Kidney epithelial cell (primary cell): ENCODE measurements at regions not wholly inside any gene's neighbourhood (a gene's known extent, or its start where the extent isn't known, plus 50 kb on each side); places are given as distances from the start of the nearest gene placed in this dataset.

Experiments
- DNase-seq: peaks from one replicate; pipeline ENCODE4 v3.0.0-alpha.2; 2010; ENCODE audit warnings: low read depth
- H3K27me3 ChIP-seq: 2 replicates; pipeline ENCODE4 v1.6.0; 2011; ENCODE audit warnings: low read length; ENCODE audit not compliant: control insufficient read depth, insufficient read depth
- H3K36me3 ChIP-seq: 2 replicates; pipeline ENCODE4 v1.5.1; 2011; ENCODE audit warnings: low read length; ENCODE audit not compliant: control insufficient read depth, insufficient read depth
- H3K4me3 ChIP-seq: 2 replicates; pipeline ENCODE4 v1.5.1; 2011; ENCODE audit warnings: low read depth, mild to moderate bottlenecking, control low read depth, low read length
- TF ChIP-seq, protein P1 (sequence below): IDR thresholded peaks from 2 replicates; pipeline ENCODE4 v1.5.1; 2011; ENCODE audit warnings: mild to moderate bottlenecking, moderate library complexity, low read length, control low read depth, inconsistent platforms; ENCODE audit not compliant: insufficient read depth, poor library complexity, severe bottlenecking

DNA sequence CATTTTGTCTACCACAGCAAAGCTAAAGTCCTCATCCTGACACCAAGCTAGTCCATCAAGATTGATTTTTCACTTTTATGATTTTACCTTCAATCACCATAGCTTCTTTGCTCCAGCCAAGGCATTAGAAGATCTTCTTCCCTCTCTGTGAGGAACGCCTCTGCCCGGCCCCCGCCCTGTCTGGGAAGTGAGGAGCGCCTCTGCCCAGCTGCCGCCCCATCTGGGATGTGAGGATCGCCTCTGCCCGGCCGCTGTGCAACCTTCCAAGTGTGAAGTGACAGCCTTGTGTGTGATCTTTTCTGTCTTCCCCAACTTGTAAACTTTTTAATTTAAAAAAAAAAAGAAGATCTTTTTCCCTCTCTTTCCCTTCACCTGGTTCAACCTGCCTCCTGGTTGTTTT lies 210.5 kb upstream of the NREP start:
- H3K27me3 ChIP-seq = no peaks in the 10 kb centered on the region
- H3K36me3 ChIP-seq = no peaks in the 10 kb centered on the region
- DNase-seq = no peak
- no peak overlapping the region for H3K4me3 ChIP-seq
- TF ChIP-seq, protein P1, sequence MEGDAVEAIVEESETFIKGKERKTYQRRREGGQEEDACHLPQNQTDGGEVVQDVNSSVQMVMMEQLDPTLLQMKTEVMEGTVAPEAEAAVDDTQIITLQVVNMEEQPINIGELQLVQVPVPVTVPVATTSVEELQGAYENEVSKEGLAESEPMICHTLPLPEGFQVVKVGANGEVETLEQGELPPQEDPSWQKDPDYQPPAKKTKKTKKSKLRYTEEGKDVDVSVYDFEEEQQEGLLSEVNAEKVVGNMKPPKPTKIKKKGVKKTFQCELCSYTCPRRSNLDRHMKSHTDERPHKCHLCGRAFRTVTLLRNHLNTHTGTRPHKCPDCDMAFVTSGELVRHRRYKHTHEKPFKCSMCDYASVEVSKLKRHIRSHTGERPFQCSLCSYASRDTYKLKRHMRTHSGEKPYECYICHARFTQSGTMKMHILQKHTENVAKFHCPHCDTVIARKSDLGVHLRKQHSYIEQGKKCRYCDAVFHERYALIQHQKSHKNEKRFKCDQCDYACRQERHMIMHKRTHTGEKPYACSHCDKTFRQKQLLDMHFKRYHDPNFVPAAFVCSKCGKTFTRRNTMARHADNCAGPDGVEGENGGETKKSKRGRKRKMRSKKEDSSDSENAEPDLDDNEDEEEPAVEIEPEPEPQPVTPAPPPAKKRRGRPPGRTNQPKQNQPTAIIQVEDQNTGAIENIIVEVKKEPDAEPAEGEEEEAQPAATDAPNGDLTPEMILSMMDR = no peak

DNA sequence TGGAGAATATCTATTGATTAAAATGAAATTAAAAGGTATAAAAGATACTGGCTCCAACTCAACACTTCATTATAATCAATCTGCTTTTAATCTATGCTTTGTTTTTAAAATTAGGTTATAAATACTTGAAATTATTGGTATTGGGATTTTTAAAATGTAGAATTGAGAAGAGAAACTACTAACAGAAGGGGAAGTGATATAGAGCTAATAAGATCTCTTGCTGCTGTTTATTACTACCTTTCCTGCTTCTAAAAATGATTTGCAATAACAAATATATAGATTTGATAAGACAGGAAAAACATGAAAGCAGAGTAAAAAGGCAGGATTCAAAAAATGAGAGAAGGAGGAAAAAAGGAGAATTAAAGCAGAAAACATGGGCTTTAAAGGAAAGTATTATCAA lies 209.3 kb upstream of the NREP start:
- no peaks in the 10 kb centered on the region for H3K36me3 ChIP-seq
- H3K27me3 ChIP-seq = no peaks in the 10 kb centered on the region
- TF ChIP-seq, protein P1 = no peak
- no peak overlapping the region for H3K4me3 ChIP-seq
- DNase-seq = no peak

DNA sequence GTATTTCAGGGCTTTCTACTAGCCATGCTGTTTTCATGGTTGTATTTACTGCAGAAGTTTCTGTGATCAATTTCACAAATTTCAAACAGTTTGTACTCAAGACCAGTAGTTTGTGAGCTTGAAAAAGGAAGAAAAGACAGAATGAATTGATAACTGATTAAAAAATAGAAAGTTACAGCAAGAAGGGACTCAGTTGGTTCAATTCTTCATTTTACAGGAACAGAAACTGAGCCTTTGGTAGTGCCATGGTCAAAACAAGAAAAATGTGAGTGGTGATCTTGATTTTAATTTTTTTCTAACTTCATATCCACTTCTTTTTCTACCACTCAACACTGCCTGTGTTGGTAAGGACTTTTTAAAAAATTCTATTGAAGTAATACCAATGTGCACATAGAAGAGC lies 206.6 kb upstream of the NREP start:
- Histone ChIP-seq H3K36me3 (no peaks in the 10 kb centered on the region), H3K4me3 (no peak overlapping the region), H3K27me3 (no peaks in the 10 kb centered on the region)
- TF ChIP-seq, protein P1 = no peak
- DNase-seq = no peak

DNA sequence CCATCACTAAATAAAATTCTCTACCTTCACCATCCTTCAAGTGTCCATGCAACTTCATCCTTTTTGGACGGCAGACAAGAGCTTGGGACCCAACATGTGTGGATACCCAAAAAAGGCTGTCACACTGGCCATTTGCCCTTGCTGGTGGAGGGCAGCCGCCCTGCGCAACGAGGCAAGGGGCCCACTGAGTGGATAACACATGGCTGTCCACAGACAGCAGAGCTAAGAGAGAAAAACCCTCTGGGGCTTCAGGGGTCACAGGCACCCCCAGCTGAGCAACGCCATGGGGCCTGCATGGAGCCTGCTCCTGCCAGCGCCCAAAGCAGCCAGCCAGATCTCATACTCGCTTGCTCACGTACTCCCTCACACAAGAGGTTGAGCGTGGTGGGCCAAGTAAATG lies 205.9 kb upstream of the NREP start:
- DNase-seq = no peak
- Histone ChIP-seq H3K36me3 (no peaks in the 10 kb centered on the region), H3K4me3 (no peak overlapping the region), H3K27me3 (no peaks in the 10 kb centered on the region)
- TF ChIP-seq, protein P1 = no peak

DNA sequence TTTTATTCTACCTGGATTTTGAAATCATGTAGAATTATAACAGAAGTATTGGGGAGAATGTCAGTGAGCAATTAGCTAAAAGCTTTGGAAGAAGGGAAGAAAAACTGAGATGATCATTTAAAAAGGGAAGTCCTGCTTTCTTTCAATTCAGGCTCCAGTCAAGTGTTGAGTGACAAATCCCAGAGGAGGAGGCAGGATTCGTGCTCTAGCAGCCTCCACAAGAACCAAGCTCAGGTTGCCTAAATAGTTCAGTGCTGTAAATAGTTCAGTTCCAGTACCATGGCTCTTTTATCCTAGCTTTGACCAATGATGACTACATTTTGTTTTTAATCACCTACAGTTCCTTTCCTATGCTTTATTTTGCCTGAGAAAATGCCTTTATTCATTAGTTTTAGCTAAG lies 204.9 kb upstream of the NREP start:
- Histone ChIP-seq H3K4me3 (no peak overlapping the region), H3K36me3 (no peaks in the 10 kb centered on the region), H3K27me3 (no peaks in the 10 kb centered on the region)
- DNase-seq = no peak
- TF ChIP-seq, protein P1 = no peak

DNA sequence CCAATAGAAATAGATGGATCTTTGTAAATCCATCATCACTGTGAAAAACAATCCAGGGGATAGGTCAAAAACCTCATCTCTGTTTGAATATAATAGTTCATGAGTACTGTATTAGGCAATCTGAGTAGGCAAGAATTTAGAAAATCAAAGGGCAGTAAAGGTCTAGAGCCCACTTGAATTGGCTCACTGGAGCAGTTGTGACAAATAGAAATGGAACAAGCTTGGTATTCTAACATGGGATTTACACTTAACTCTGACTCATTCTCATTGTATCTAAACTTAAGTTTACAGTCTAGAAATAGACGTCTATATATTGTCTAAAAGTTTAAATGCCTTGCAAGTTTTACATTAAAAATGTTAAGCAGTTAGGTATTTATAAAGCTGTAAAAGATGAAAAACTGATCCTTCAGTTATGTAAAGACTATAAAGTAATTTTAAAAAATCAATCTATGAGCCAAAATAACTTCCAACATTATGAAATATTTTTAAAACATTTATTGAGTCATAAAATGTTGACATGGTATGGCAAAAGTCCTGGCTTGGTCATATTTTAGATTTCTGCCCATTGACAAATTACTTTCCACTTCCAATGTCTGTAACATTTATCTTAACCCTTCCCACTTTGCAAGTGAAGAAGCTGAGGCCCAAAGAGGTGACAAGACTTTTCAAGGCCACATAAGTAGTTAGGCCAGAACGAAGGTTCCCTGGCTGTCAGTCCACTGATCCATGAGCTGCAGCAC lies 203.7 kb upstream of the NREP start:
- H3K36me3 ChIP-seq = no peaks in the 10 kb centered on the region
- no peaks in the 10 kb centered on the region for H3K27me3 ChIP-seq
- H3K4me3 ChIP-seq = no peak overlapping the region
- DNase-seq = no peak
- TF ChIP-seq, protein P1 = no peak
